ENCODE measurements at regions not wholly inside any gene's neighbourhood (a gene's known extent, or its start where the extent isn't known, plus 50 kb on each side); places are given as distances from the start of the nearest gene placed in this dataset.

DNA sequence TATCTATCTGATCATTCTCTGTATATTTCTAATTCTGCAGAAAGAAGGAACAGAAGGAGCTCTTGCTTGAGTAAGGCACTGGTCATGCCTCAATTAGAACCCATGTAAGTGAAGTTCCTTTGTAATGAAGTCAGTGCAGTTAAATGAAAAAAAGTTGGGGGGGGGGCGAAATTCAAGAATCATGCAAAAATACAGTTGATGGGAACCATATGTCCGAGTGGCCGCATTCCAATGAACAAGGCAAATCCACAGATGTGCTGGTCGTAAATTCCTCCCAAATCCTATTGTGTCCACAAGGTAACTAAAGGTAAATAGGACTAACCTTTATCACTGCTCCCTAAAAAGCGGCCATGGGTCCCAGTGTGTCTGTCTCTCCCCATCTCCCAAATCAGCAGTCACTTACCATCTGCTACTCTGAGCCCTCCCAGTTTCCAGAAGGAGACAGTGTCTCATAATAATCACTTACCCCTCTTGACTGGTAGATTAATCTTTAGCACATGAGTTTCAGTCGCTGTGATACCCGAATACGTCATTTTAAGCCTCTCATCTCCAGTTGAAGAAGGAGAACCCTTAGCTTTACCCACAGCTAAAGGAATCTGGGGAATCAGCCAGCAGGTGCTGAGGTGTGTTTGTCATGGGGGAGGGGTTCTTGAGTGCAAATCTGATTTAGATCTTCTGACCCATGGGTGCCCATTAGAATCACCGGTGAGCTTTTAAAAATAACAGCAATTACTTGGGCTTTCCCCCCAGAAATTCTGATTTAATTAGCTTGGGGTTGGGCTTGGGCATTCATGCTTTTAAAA is 56.3 kb upstream of the EPHB3 start:
- DNase-seq (ENCODE audit: low spot score) (no peak), ATAC-seq (no peak)
- no peak overlapping the region for H2AFZ ChIP-seq
- H3K27me3 ChIP-seq (ENCODE audit: insufficient read depth), result no peaks in the 10 kb centered on the region
- peaks cover 6% of the 10 kb centered on the region for H3K27me3 Mint-ChIP-seq (ENCODE audit: insufficient read depth, low read depth, poor library complexity)
- H3K27ac Mint-ChIP-seq, result no peak overlapping the region
- H3K36me3 Mint-ChIP-seq (ENCODE audit: low read depth), result peaks cover 7% of the 10 kb centered on the region
- H3K4me3 Mint-ChIP-seq, result no peak overlapping the region
- H3F3A ChIP-seq (replicated peaks; ENCODE audit: low read depth), result no peaks in the 10 kb centered on the region
- peaks cover 12% of the 10 kb centered on the region for H3K4me1 ChIP-seq (ENCODE audit: insufficient read depth)
- no peaks in the 10 kb centered on the region for H3K79me2 ChIP-seq (replicated peaks; ENCODE audit: insufficient read depth)
- H3K4me1 Mint-ChIP-seq, result peaks cover 19% of the 10 kb centered on the region
- H3K9me2 ChIP-seq (ENCODE audit: insufficient read depth), result no peaks in the 10 kb centered on the region
- no peak overlapping the region for H3K4me2 ChIP-seq
- H3K9me3 Mint-ChIP-seq, result peaks cover 21% of the 10 kb centered on the region
- TF ChIP-seq EZH2 (IDR thresholded peaks at IDR 0.05; ENCODE audit: low read depth, unreplicated experiment) (no peak), STAT1 (IDR thresholded peaks at IDR 0.05; ENCODE audit: unreplicated experiment) (no peak), NANOG (IDR thresholded peaks at IDR 0.05; ENCODE audit: borderline replicate concordance) (no peak)
- TF ChIP-seq, protein P1, sequence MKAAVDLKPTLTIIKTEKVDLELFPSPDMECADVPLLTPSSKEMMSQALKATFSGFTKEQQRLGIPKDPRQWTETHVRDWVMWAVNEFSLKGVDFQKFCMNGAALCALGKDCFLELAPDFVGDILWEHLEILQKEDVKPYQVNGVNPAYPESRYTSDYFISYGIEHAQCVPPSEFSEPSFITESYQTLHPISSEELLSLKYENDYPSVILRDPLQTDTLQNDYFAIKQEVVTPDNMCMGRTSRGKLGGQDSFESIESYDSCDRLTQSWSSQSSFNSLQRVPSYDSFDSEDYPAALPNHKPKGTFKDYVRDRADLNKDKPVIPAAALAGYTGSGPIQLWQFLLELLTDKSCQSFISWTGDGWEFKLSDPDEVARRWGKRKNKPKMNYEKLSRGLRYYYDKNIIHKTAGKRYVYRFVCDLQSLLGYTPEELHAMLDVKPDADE (IDR thresholded peaks at IDR 0.05), result no peak
- H3K27ac ChIP-seq (ENCODE audit: low read depth), result no peak overlapping the region
- no peaks in the 10 kb centered on the region for H4K20me1 ChIP-seq (replicated peaks; ENCODE audit: insufficient read depth)
- no peak overlapping the region for H3K4me3 ChIP-seq
- H3K36me3 ChIP-seq (ENCODE audit: insufficient read depth), result no peaks in the 10 kb centered on the region

DNA sequence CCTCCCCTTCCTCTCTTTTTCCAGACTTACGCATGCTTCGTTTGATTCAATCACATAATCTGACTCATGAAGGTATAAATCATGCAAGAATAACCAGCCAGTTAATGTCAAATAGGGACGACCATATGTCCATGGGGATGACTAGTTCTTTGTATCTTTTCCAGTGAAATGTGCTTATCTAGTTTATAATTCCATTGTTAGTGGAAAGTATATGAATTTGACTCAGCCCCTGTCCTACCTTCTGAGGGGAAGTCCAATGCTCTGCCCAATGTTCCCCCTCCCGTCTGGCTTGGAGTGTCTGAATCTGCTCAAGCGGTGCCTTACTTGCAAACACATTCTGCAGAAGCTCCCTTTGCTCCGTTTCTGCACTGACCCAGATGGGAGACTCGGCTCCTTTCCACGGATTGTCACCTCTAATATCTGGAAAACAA is 55.0 kb upstream of the EPHB3 start:
- H3K4me3 ChIP-seq, result no peak overlapping the region
- Mint-ChIP-seq H3K9me3 (peaks cover 20% of the 10 kb centered on the region), H3K36me3 (ENCODE audit: low read depth) (peaks cover 7% of the 10 kb centered on the region), H3K4me1 (peaks cover 14% of the 10 kb centered on the region), H3K27me3 (ENCODE audit: insufficient read depth, low read depth, poor library complexity) (peaks cover 9% of the 10 kb centered on the region), H3K27ac (no peak overlapping the region), H3K4me3 (no peak overlapping the region)
- H3K36me3 ChIP-seq (ENCODE audit: insufficient read depth), result no peaks in the 10 kb centered on the region
- H3K4me1 ChIP-seq (ENCODE audit: insufficient read depth), result peaks cover 10% of the 10 kb centered on the region
- H3K79me2 ChIP-seq (replicated peaks; ENCODE audit: insufficient read depth), result no peaks in the 10 kb centered on the region
- no peaks in the 10 kb centered on the region for H3K9me2 ChIP-seq (ENCODE audit: insufficient read depth)
- peaks cover 4% of the 10 kb centered on the region for H3K27me3 ChIP-seq (ENCODE audit: insufficient read depth)
- H2AFZ ChIP-seq, result no peak overlapping the region
- DNase-seq (ENCODE audit: low spot score) (no peak), ATAC-seq (no peak)
- no peaks in the 10 kb centered on the region for H4K20me1 ChIP-seq (replicated peaks; ENCODE audit: insufficient read depth)
- H3K27ac ChIP-seq (ENCODE audit: low read depth), result no peak overlapping the region
- no peaks in the 10 kb centered on the region for H3F3A ChIP-seq (replicated peaks; ENCODE audit: low read depth)
- no peak overlapping the region for H3K4me2 ChIP-seq
- TF ChIP-seq, protein P2, sequence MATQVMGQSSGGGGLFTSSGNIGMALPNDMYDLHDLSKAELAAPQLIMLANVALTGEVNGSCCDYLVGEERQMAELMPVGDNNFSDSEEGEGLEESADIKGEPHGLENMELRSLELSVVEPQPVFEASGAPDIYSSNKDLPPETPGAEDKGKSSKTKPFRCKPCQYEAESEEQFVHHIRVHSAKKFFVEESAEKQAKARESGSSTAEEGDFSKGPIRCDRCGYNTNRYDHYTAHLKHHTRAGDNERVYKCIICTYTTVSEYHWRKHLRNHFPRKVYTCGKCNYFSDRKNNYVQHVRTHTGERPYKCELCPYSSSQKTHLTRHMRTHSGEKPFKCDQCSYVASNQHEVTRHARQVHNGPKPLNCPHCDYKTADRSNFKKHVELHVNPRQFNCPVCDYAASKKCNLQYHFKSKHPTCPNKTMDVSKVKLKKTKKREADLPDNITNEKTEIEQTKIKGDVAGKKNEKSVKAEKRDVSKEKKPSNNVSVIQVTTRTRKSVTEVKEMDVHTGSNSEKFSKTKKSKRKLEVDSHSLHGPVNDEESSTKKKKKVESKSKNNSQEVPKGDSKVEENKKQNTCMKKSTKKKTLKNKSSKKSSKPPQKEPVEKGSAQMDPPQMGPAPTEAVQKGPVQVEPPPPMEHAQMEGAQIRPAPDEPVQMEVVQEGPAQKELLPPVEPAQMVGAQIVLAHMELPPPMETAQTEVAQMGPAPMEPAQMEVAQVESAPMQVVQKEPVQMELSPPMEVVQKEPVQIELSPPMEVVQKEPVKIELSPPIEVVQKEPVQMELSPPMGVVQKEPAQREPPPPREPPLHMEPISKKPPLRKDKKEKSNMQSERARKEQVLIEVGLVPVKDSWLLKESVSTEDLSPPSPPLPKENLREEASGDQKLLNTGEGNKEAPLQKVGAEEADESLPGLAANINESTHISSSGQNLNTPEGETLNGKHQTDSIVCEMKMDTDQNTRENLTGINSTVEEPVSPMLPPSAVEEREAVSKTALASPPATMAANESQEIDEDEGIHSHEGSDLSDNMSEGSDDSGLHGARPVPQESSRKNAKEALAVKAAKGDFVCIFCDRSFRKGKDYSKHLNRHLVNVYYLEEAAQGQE (IDR thresholded peaks at IDR 0.05; ENCODE audit: unreplicated experiment), result no peak
- TF ChIP-seq, protein P3, sequence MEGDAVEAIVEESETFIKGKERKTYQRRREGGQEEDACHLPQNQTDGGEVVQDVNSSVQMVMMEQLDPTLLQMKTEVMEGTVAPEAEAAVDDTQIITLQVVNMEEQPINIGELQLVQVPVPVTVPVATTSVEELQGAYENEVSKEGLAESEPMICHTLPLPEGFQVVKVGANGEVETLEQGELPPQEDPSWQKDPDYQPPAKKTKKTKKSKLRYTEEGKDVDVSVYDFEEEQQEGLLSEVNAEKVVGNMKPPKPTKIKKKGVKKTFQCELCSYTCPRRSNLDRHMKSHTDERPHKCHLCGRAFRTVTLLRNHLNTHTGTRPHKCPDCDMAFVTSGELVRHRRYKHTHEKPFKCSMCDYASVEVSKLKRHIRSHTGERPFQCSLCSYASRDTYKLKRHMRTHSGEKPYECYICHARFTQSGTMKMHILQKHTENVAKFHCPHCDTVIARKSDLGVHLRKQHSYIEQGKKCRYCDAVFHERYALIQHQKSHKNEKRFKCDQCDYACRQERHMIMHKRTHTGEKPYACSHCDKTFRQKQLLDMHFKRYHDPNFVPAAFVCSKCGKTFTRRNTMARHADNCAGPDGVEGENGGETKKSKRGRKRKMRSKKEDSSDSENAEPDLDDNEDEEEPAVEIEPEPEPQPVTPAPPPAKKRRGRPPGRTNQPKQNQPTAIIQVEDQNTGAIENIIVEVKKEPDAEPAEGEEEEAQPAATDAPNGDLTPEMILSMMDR (conservative IDR thresholded peaks at IDR 0.05; ENCODE audit: low read depth in 2 of 2), result no peak
- TF ChIP-seq EZH2 (IDR thresholded peaks at IDR 0.05; ENCODE audit: low read depth, unreplicated experiment) (no peak), POLR2AphosphoS5 (IDR thresholded peaks at IDR 0.05; ENCODE audit: low read depth) (no peak), ZNF331 (CRISPR knock-in tag; IDR thresholded peaks at IDR 0.05; ENCODE audit: low read depth) (no peak), NANOG (IDR thresholded peaks at IDR 0.05; ENCODE audit: borderline replicate concordance) (no peak), JUNB (IDR thresholded peaks at IDR 0.05; ENCODE audit: unreplicated experiment) (no peak)

Data from GM23338 (cell line).